Caco-2 (cell line): ENCODE measurements at regions not wholly inside any gene's neighbourhood (a gene's known extent, or its start where the extent isn't known, plus 50 kb on each side); places are given as distances from the start of the nearest gene placed in this dataset.

ENCODE experiments used
- BruUV-seq: library from RNA; stranded (reverse); fragments of 400-500 nt; replicated peaks from 2 replicates; lab custom pipeline; 2021; lab: Mats Ljungman, UMichigan
- CTCF ChIA-PET: fragments of 300-600 bp; sonication (Branson Sonifier 250); formaldehyde crosslinking; loops from one replicate; lab custom pipeline; 2022; ENCODE audit warnings: antibody characterized with exemption; lab: Charles Lee
- POLR2A ChIA-PET: fragments of 300-600 bp; sonication (Branson Sonifier 250); formaldehyde crosslinking; loops from one replicate; lab custom pipeline; 2022; ENCODE audit warnings: antibody characterized with exemption; lab: Charles Lee
- DNase-seq, 2 experiments: peaks; one replicate each; pipeline versions ENCODE4 v3.0.0 to v3.0.0-alpha.2; 2020 to 2022
- H3K27me3 ChIP-seq: replicated peaks from 2 replicates; pipeline ENCODE4 v1.6.0; 2011; ENCODE audit warnings: low read length; ENCODE audit not compliant: control insufficient read depth, insufficient read depth
- H3K36me3 ChIP-seq: 2 replicates; pipeline ENCODE4 v1.5.1; 2011; ENCODE audit warnings: low read length; ENCODE audit not compliant: control insufficient read depth, insufficient read depth
- H3K4me1 ChIP-seq: fragments of 250-450 bp; sonication (Bioruptor Pico); 2 replicates; pipeline ENCODE4 v1.5.1; 2020; ENCODE audit warnings: mild to moderate bottlenecking
- H3K4me3 ChIP-seq: 2 replicates; pipeline ENCODE4 v1.5.1; 2011; ENCODE audit warnings: low read depth, mild to moderate bottlenecking, control low read depth, low read length
- H3K9me3 ChIP-seq: fragments of 250-450 bp; sonication (Bioruptor Pico); 2 replicates; pipeline ENCODE4 v1.5.1; 2020; ENCODE audit warnings: mild to moderate bottlenecking, moderate library complexity
- H3K27ac Mint-ChIP-seq: one replicate; pipeline ENCODE4 v1.8.0; 2022; ENCODE audit warnings: mixed read lengths; ENCODE audit not compliant: unreplicated experiment
- H3K27me3 Mint-ChIP-seq: one replicate; pipeline ENCODE4 v1.8.0; 2022; ENCODE audit warnings: mixed read lengths; ENCODE audit not compliant: insufficient read depth, unreplicated experiment
- H3K36me3 Mint-ChIP-seq: one replicate; pipeline ENCODE4 v1.8.0; 2022; ENCODE audit warnings: mild to moderate bottlenecking, mixed read lengths; ENCODE audit not compliant: insufficient read depth, unreplicated experiment
- H3K4me1 Mint-ChIP-seq: one replicate; pipeline ENCODE4 v1.8.0; 2022; ENCODE audit warnings: low read depth, mixed read lengths; ENCODE audit not compliant: unreplicated experiment
- H3K4me3 Mint-ChIP-seq: one replicate; pipeline ENCODE4 v1.8.0; 2022; ENCODE audit warnings: mild to moderate bottlenecking, moderate library complexity, mixed read lengths; ENCODE audit not compliant: unreplicated experiment
- H3K9me3 Mint-ChIP-seq: one replicate; pipeline ENCODE4 v1.8.0; 2022; ENCODE audit warnings: mixed read lengths; ENCODE audit not compliant: unreplicated experiment
- intact Hi-C: fragments of 100-400 bp; cut with micrococcal nuclease; formaldehyde crosslinking; loops from one replicate; pipeline ENCODE4 v1.10.0; 2022; ENCODE audit not compliant: unreplicated experiment
- TF ChIP-seq, protein P1 (sequence below), 2 experiments: fragments of 200-600 bp in 1 of 2; IDR thresholded peaks; 1 replicate in 1 of 2; 2 replicates in 1 of 2; pipeline versions ENCODE4 v1.5.1 to v1.8.0; 2011 to 2022; ENCODE audit warnings: antibody characterized with exemption in 1 of 2, control low read depth in 1 of 2, inconsistent platforms in 1 of 2, low read depth in 1 of 2, low read length in 1 of 2, mild to moderate bottlenecking in 1 of 2, moderate library complexity in 1 of 2; ENCODE audit not compliant: insufficient read depth in 1 of 2, severe bottlenecking in 1 of 2, unreplicated experiment in 1 of 2

DNA sequence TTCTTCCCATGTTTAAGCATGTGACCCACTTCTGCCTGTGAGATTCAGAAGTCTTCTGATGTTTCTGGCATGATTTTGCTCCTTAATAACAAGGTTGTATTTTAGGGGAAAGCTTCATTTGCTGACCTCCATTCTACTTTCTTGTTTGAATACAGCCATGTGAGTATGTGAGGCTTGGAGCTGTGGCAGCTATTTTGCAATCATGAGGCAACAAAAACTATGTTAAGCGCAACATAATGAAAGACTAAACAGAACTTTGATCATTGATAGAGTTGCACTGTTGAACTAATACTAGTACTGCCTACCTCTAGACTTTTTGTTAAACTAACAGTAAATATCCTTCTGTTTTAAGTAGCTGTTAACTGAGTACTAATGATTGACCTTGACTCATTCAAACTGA is 203.8 kb upstream of the FAM3C start:
- Histone ChIP-seq H3K4me1 (no peaks in the 10 kb centered on the region), H3K9me3 (no peaks in the 10 kb centered on the region), H3K36me3 (no peaks in the 10 kb centered on the region), H3K27me3 (no peaks in the 10 kb centered on the region), H3K4me3 (no peak overlapping the region)
- Mint-ChIP-seq H3K4me3 (no peak overlapping the region), H3K4me1 (peaks cover 6% of the 10 kb centered on the region), H3K36me3 (no peaks in the 10 kb centered on the region), H3K27ac (no peak overlapping the region), H3K27me3 (peaks cover 3% of the 10 kb centered on the region), H3K9me3 (no peaks in the 10 kb centered on the region)
- no TSS peak for BruUV-seq
- POLR2A ChIA-PET: no interaction called here
- intact Hi-C loops: loop anchor here (10.0 kb wide), 1 partner anchor 155 kb away; no protein-coding TSS in a partner anchor
- TF ChIP-seq, protein P1, sequence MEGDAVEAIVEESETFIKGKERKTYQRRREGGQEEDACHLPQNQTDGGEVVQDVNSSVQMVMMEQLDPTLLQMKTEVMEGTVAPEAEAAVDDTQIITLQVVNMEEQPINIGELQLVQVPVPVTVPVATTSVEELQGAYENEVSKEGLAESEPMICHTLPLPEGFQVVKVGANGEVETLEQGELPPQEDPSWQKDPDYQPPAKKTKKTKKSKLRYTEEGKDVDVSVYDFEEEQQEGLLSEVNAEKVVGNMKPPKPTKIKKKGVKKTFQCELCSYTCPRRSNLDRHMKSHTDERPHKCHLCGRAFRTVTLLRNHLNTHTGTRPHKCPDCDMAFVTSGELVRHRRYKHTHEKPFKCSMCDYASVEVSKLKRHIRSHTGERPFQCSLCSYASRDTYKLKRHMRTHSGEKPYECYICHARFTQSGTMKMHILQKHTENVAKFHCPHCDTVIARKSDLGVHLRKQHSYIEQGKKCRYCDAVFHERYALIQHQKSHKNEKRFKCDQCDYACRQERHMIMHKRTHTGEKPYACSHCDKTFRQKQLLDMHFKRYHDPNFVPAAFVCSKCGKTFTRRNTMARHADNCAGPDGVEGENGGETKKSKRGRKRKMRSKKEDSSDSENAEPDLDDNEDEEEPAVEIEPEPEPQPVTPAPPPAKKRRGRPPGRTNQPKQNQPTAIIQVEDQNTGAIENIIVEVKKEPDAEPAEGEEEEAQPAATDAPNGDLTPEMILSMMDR (IDR thresholded peaks at IDR 0.05; ENCODE audit: insufficient read depth in 1 of 2, low read depth in 1 of 2, low read length in 1 of 2, severe bottlenecking in 1 of 2, unreplicated experiment in 1 of 2): no peak
- no peak for DNase-seq
- CTCF ChIA-PET: no interaction called here

DNA sequence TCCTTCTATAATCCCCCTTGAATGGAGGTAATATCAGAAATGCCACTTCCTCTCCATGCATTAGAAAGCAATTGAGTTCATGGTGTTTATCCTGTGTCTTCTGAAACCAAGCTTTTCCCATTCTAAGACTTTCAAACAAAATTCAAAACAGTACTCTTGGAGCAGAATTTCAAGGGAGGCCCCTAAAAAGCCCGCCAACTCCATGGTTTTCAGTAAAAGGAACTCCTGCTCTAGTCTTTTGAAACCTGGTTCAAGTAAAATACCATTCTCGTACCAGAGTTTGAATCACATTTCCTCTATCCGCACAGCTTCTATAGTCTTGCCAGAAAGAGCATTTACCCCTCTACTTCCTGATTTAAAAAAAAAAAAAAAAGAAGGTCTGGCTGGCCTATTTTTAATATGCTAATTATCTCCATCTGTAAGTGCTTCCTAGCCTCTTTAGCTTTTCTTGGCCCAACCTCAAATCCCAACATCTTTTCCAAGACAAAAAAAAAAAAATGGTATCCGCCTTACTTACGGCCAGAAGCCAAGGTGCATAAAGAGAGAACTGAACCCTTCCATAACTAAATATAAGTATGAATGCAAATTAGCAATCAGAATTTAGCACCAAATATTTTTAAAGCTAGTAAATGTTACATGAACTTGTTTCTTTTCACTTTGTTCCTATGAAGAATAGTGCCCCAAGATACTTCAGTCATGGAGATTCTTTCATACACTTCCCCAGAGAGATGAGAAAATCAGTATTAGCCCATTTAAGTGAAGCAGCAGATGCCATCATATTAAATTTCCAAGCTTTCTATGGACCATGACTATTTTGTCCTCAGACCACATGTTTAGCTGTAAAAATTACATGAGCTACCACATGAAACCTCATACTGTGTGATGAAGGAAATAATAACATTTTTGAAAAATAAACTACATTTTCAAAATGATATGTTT is 199.9 kb upstream of the FAM3C start:
- Histone ChIP-seq H3K9me3 (no peaks in the 10 kb centered on the region; the same call in 1 of the 2 replicates), H3K36me3 (no peaks in the 10 kb centered on the region), H3K4me1 (no peaks in the 10 kb centered on the region), H3K27me3 (no peaks in the 10 kb centered on the region), H3K4me3 (no peak overlapping the region)
- Mint-ChIP-seq H3K27me3 (no peaks in the 10 kb centered on the region), H3K36me3 (no peaks in the 10 kb centered on the region), H3K9me3 (no peaks in the 10 kb centered on the region), H3K4me1 (no peaks in the 10 kb centered on the region), H3K4me3 (no peak overlapping the region), H3K27ac (no peak overlapping the region)
- DNase-seq: no peak
- CTCF ChIA-PET: no interaction called here
- BruUV-seq: no TSS peak
- intact Hi-C loops: no loop called here
- POLR2A ChIA-PET: no interaction called here
- TF ChIP-seq, protein P1 (IDR thresholded peaks at IDR 0.05; ENCODE audit: insufficient read depth in 1 of 2, low read depth in 1 of 2, low read length in 1 of 2, severe bottlenecking in 1 of 2, unreplicated experiment in 1 of 2): no peak

DNA sequence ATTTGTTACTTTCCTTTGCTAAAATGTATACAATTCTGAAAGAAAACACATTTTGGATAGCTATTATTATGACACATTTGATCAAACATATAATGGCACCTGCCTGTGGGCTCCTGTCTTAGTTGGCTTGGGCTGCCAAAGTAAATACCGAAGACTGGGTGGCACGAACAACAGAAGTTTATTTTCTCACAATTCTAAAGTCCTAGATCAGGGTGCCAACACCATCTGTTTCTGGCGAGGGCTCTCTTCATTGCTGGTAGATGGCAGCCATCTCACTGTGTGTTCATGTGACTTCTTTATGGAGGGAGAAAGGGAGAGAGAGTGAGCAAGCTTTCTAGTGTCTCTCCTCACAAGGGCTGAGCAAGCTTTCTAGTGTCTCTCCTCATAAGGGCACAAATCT is 195.8 kb upstream of the FAM3C start:
- Histone ChIP-seq H3K27me3 (no peaks in the 10 kb centered on the region), H3K4me3 (no peak overlapping the region), H3K4me1 (no peaks in the 10 kb centered on the region), H3K9me3 (no peaks in the 10 kb centered on the region; the same call in 1 of the 2 replicates), H3K36me3 (no peaks in the 10 kb centered on the region)
- intact Hi-C loops: no loop called here
- H3K36me3 Mint-ChIP-seq: no peaks in the 10 kb centered on the region
- peaks cover 2% of the 10 kb centered on the region for H3K27me3 Mint-ChIP-seq
- TF ChIP-seq, protein P1 (IDR thresholded peaks at IDR 0.05; ENCODE audit: insufficient read depth in 1 of 2, low read depth in 1 of 2, low read length in 1 of 2, severe bottlenecking in 1 of 2, unreplicated experiment in 1 of 2): no peak
- H3K4me1 Mint-ChIP-seq: no peaks in the 10 kb centered on the region
- no peaks in the 10 kb centered on the region for H3K9me3 Mint-ChIP-seq
- no peak for DNase-seq
- CTCF ChIA-PET: no interaction called here
- POLR2A ChIA-PET: no interaction called here
- no peak overlapping the region for H3K27ac Mint-ChIP-seq
- H3K4me3 Mint-ChIP-seq: no peak overlapping the region
- BruUV-seq: no TSS peak
